SH-SY5Y (cell line): ENCODE measurements at regions not wholly inside any gene's neighbourhood (a gene's known extent, or its start where the extent isn't known, plus 50 kb on each side); places are given as distances from the start of the nearest gene placed in this dataset.

Experiments used
- GATA2 ChIP-seq: IDR thresholded peaks from 2 replicates; pipeline ENCODE4 v1.6.1; 2011; ENCODE audit warnings: mild to moderate bottlenecking, low read depth, low read length
- GATA3 ChIP-seq: IDR thresholded peaks from 2 replicates; pipeline ENCODE4 v1.6.1; 2011; ENCODE audit warnings: low read depth, mild to moderate bottlenecking, low read length, moderate library complexity

GRCh38 chr3:4033296-4033695 lies 234.1 kb downstream of the LRRN1 start:
- TF ChIP-seq GATA2 (no peak), GATA3 (no peak)
